ENCODE measurements at regions not wholly inside any gene's neighbourhood (a gene's known extent, or its start where the extent isn't known, plus 50 kb on each side); places are given as distances from the start of the nearest gene placed in this dataset.

GRCh38 chrX:144006811-144007210 lies 122.9 kb downstream of the UBE2NL start:
- no peak for TF ChIP-seq EP300 (IDR thresholded peaks at IDR 0.05)
- no peak for TF ChIP-seq CTCF (IDR thresholded peaks at IDR 0.05)
- no peak for TF ChIP-seq POLR2A (IDR thresholded peaks at IDR 0.05)
- no peak for TF ChIP-seq POLR2AphosphoS5 (IDR thresholded peaks at IDR 0.05)

Measured in gastroesophageal sphincter (tissue), 3 donors.